Gastrocnemius medialis (tissue), 4 donors: ENCODE measurements at regions not wholly inside any gene's neighbourhood (a gene's known extent, or its start where the extent isn't known, plus 50 kb on each side); places are given as distances from the start of the nearest gene placed in this dataset.

Experiments used
- POLR2A ChIP-seq, 2 donors: fragments of 450-650 bp; IDR thresholded peaks; one replicate each; pipeline ENCODE4 v1.6.1; 2017; ENCODE audit warnings: antibody characterized with exemption in 2 of 2, mild to moderate bottlenecking in 2 of 2, moderate library complexity in 2 of 2
- TF ChIP-seq, protein P1 (sequence below), 5 experiments: fragments of 450-650 bp in 3 of 5; fragments of 200-600 bp in 2 of 5; sonication (generic) in 2 of 5; IDR thresholded peaks in 4 of 5; conservative IDR thresholded peaks in 1 of 5; 1 replicate in 4 of 5; 2 replicates in 1 of 5; pipeline ENCODE4 v1.5.1; 2016 to 2019; ENCODE audit warnings: antibody characterized with exemption in 5 of 5, mild to moderate bottlenecking in 3 of 5, moderate library complexity in 3 of 5

- TF ChIP-seq, protein P1, sequence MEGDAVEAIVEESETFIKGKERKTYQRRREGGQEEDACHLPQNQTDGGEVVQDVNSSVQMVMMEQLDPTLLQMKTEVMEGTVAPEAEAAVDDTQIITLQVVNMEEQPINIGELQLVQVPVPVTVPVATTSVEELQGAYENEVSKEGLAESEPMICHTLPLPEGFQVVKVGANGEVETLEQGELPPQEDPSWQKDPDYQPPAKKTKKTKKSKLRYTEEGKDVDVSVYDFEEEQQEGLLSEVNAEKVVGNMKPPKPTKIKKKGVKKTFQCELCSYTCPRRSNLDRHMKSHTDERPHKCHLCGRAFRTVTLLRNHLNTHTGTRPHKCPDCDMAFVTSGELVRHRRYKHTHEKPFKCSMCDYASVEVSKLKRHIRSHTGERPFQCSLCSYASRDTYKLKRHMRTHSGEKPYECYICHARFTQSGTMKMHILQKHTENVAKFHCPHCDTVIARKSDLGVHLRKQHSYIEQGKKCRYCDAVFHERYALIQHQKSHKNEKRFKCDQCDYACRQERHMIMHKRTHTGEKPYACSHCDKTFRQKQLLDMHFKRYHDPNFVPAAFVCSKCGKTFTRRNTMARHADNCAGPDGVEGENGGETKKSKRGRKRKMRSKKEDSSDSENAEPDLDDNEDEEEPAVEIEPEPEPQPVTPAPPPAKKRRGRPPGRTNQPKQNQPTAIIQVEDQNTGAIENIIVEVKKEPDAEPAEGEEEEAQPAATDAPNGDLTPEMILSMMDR (IDR thresholded peaks at IDR 0.05 in 4 of 5, conservative IDR thresholded peaks at IDR 0.05 in 1 of 5): no peak
- no peak for TF ChIP-seq POLR2A (IDR thresholded peaks at IDR 0.05)
Measured at GRCh38 chr11:15726893-15727519, 612.3 kb downstream of the INSC start.
